Retinal pigment epithelial cell (primary cell): ENCODE measurements at regions not wholly inside any gene's neighbourhood (a gene's known extent, or its start where the extent isn't known, plus 50 kb on each side); places are given as distances from the start of the nearest gene placed in this dataset.

Experiments used
- DNase-seq: peaks from one replicate; pipeline ENCODE4 v3.0.0-alpha.2; 2010; ENCODE audit warnings: low read depth
- H3K4me3 ChIP-seq: 2 replicates; pipeline ENCODE4 v1.5.1; 2011; ENCODE audit warnings: mild to moderate bottlenecking, low read length, control low read depth, moderate library complexity
- TF ChIP-seq, protein P1 (sequence below): conservative IDR thresholded peaks from 2 replicates; pipeline ENCODE4 v1.5.1; 2011; ENCODE audit warnings: low read depth, low read length, control low read depth, inconsistent platforms

DNA sequence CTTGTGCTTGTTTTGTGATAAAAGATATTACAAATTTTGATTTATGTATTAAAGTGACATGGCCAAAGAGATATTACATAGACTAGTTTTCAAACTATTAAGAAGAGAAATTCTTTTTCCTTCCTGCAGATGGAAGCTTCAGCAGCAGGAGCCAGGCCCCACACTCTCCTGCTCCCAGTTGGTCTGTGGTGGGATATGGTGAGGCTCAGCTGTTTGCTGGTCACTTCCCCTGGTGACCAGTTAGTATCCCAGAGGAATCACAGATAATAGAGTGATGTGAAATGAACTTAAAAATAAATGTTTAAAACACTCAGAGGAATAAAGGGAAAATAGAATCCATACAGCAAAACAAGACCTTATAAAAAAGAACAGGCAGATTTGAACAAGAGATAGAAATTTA lies 154.7 kb downstream of the KTN1 start:
- TF ChIP-seq, protein P1, sequence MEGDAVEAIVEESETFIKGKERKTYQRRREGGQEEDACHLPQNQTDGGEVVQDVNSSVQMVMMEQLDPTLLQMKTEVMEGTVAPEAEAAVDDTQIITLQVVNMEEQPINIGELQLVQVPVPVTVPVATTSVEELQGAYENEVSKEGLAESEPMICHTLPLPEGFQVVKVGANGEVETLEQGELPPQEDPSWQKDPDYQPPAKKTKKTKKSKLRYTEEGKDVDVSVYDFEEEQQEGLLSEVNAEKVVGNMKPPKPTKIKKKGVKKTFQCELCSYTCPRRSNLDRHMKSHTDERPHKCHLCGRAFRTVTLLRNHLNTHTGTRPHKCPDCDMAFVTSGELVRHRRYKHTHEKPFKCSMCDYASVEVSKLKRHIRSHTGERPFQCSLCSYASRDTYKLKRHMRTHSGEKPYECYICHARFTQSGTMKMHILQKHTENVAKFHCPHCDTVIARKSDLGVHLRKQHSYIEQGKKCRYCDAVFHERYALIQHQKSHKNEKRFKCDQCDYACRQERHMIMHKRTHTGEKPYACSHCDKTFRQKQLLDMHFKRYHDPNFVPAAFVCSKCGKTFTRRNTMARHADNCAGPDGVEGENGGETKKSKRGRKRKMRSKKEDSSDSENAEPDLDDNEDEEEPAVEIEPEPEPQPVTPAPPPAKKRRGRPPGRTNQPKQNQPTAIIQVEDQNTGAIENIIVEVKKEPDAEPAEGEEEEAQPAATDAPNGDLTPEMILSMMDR: no peak
- DNase-seq: no peak
- H3K4me3 ChIP-seq: no peak overlapping the region

DNA sequence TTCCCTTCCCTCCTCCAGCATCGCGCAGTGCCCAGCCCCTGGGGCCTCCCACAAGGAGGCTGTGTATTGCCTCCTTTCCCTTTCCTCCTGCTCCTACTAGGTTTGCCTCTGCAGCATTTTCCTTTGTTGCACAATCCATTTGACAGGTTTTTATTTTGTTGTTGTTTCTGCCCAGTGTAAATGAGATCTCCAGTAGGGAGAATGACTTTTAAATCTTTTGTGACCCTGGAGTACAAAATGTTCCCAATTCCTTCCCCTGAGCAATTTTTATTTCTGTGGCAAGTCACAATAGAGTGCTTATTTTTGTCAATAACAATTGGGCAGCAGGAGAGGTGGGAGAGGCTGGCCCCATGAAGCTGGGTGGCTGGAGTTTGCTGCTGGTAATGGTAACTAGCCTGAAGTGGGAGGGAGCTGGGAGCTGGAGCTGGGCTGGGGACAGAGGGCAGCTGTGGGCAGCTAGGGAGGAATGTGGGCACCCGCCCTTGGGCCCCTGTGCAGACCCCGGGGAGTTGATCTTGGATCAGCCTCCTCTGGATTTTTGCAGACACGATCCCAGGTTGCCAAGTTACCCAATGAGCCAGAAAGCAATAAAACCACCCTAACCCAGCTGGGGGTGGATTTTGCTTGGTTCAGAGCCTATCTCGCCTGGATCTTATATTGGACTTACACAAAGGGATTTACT lies 160.1 kb downstream of the KTN1 start:
- DNase-seq: no peak
- no peak overlapping the region for H3K4me3 ChIP-seq
- TF ChIP-seq, protein P1: no peak

DNA sequence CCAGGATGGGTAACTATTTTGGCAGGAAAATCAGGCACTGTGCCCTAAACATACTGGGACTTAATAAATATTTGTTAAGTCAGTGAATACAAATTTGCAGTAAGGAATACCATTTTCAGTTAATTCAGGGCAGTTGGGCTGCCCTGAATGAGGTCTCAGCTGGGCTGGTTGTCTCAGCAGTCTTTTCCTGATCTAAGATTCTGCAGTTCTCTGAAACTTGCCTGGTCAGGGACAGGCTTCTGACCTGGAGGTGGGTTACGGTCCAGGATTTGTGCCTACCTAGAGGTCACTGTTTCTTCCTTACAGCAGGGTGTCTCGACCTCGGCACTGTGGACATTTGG lies 160.6 kb downstream of the KTN1 start:
- TF ChIP-seq, protein P1: no peak
- H3K4me3 ChIP-seq: no peak overlapping the region
- DNase-seq: no peak

DNA sequence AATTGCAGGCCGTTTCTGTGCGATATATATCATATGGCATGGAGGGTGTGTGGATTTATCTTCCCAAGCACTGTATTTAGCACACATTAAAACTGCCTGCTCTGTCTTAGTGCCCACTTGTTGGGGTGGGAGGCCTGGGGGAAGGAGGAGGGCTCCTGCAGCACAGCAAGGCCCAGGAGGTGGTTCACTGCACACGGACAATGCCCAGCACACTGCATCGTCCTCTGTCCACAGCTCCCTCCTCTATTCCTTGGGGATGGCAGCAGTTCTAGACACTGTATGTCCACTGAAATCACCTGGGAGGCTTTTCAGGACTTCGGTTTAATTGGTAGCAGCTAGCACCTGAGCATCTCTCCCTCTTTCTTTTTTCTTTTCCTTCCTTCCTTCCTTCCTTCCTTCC lies 161.2 kb downstream of the KTN1 start:
- TF ChIP-seq, protein P1: no peak
- DNase-seq: no peak
- H3K4me3 ChIP-seq: no peak overlapping the region

DNA sequence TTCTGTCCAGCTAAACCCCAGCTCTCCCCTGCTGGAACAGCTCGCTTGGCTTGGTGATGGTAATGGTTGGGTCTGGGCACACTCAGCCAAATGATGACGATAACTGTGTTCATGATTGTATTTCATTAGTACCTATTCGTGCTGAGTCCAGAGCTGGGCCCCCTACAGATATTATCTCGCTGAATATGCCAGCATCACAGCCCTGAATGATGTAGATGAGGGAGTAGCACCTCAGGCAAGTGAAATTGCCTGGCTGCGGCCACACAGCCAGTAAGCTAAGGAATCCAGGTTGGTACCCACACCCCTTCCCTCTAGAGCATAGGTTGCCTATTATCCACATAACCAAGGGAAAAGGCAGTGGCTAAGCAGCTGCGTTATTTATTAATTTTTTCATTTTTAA lies 163.5 kb downstream of the KTN1 start:
- no peak overlapping the region for H3K4me3 ChIP-seq
- TF ChIP-seq, protein P1: no peak

DNA sequence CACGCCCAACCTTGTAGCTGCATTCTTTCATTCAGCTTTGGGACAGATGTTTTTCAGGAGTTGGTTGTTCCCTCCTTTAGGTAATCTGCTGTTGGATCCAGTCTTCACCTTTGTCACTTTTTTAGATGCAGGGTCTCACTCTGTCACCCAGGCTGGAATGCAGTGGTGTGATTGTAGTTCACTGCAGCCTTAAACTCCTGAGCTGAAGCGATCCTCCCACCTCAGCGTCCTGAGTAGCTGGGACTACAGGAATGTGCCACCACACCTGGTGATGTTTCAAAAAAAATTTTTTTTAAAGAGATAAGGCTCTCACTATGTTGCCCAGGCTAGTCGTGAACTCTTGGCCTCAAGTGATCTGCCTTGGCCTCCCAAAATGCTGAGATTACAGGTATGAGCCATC lies 164.3 kb downstream of the KTN1 start:
- DNase-seq: no peak
- TF ChIP-seq, protein P1: no peak

More for the DNA sequence above, 163.5 kb downstream of the KTN1 start:
- DNase-seq: no peak

GRCh38 chr14:55745906-55746305 lies 165.9 kb downstream of the KTN1 start:
- TF ChIP-seq, protein P1: no peak
- H3K4me3 ChIP-seq: no peak overlapping the region
- DNase-seq: no peak

More for the DNA sequence above, 164.3 kb downstream of the KTN1 start:
- no peak overlapping the region for H3K4me3 ChIP-seq
